H1 (cell line): ENCODE measurements at regions not wholly inside any gene's neighbourhood (a gene's known extent, or its start where the extent isn't known, plus 50 kb on each side); places are given as distances from the start of the nearest gene placed in this dataset.

Source experiments
- CTCF ChIA-PET: fragments of 300-600 bp; sonication (Branson Sonifier 250); formaldehyde crosslinking; loops from one replicate; lab custom pipeline; 2021; ENCODE audit not compliant: partially characterized antibody; lab: Charles Lee
- POLR2A ChIA-PET: fragments of 300-600 bp; sonication (Branson Sonifier 250); formaldehyde crosslinking; loops from one replicate; lab custom pipeline; 2021; ENCODE audit warnings: inconsistent platforms; ENCODE audit not compliant: partially characterized antibody; lab: Charles Lee
- DNase-seq, 2 experiments: peaks; one replicate each; pipeline versions ENCODE4 v3.0.0 to v3.0.0-alpha.2; 2010 to 2022; ENCODE audit warnings: low spot score in 2 of 2, low read depth in 1 of 2, mixed read lengths in 1 of 2
- FAIRE-seq: peaks from 2 replicates; lab custom pipeline; 2011; peaks lifted over from hg19 to GRCh38; lab: Jason Lieb, UNC
- H2AFZ ChIP-seq: 2 replicates; pipeline ENCODE4 v1.8.1; 2012; ENCODE audit warnings: low read length, inconsistent platforms
- H2AK5ac ChIP-seq: 2 replicates; pipeline ENCODE4 v1.6.1; 2013; ENCODE audit warnings: low read depth, low read length
- H2BK120ac ChIP-seq: replicated peaks from 2 replicates; pipeline ENCODE3; 2013; ENCODE audit warnings: low read depth, low read length, inconsistent platforms
- H2BK12ac ChIP-seq: 2 replicates; pipeline ENCODE4 v1.6.1; 2013; ENCODE audit warnings: low read depth, low read length
- H2BK15ac ChIP-seq: 2 replicates; pipeline ENCODE4 v1.6.1; 2013; ENCODE audit warnings: low read length
- H2BK20ac ChIP-seq: 2 replicates; pipeline ENCODE4 v1.6.1; 2013; ENCODE audit warnings: low read length
- H2BK5ac ChIP-seq: 2 replicates; pipeline ENCODE4 v1.6.1; 2013; ENCODE audit warnings: low read depth, low read length
- H3K14ac ChIP-seq: 2 replicates; pipeline ENCODE4 v1.6.1; 2013; ENCODE audit warnings: inconsistent platforms; ENCODE audit not compliant: insufficient read length
- H3K18ac ChIP-seq: 2 replicates; pipeline ENCODE4 v1.6.1; 2013; ENCODE audit warnings: low read length; ENCODE audit errors: extremely low read depth
- H3K23ac ChIP-seq: 2 replicates; pipeline ENCODE4 v1.6.1; 2013; ENCODE audit warnings: inconsistent platforms; ENCODE audit not compliant: insufficient read length
- H3K23me2 ChIP-seq: 2 replicates; pipeline ENCODE4 v1.6.1; 2013; ENCODE audit warnings: low read depth, low read length
- H3K27ac ChIP-seq: 2 replicates; pipeline ENCODE4 v1.6.1; 2011; ENCODE audit warnings: low read depth, low read length, inconsistent platforms
- H3K27me3 ChIP-seq, 4 experiments: replicated peaks in 1 of 4; 1 replicate in 1 of 4; 2 replicates in 3 of 4; pipeline versions ENCODE4 v1.6.1 to v1.8.1; 2011 to 2013; ENCODE audit warnings: low read length in 3 of 4, mild to moderate bottlenecking in 3 of 4, inconsistent platforms in 2 of 4, mixed read lengths in 2 of 4, moderate library complexity in 1 of 4; ENCODE audit not compliant: control insufficient read depth in 3 of 4, insufficient read depth in 3 of 4; ENCODE audit errors: extremely low read depth in 1 of 4
- H3K36me3 ChIP-seq, 4 experiments: 2 replicates each; pipeline versions ENCODE4 v1.6.1 to v1.8.1; 2011 to 2013; ENCODE audit warnings: mild to moderate bottlenecking in 4 of 4, low read length in 3 of 4, moderate library complexity in 2 of 4, control low read depth in 1 of 4, inconsistent platforms in 1 of 4; ENCODE audit not compliant: insufficient read depth in 4 of 4, control insufficient read depth in 2 of 4
- H3K4ac ChIP-seq: replicated peaks from 2 replicates; pipeline ENCODE3; 2013; ENCODE audit warnings: low read length, low read depth, mixed read lengths, inconsistent platforms; ENCODE audit not compliant: insufficient read length
- H3K4me1 ChIP-seq, 4 experiments: replicated peaks in 1 of 4; 1 replicate in 1 of 4; 2 replicates in 3 of 4; pipeline versions ENCODE4 v1.6.1 to v1.8.1; 2011 to 2013; ENCODE audit warnings: low read length in 3 of 4, inconsistent platforms in 2 of 4, mixed read lengths in 1 of 4; ENCODE audit not compliant: insufficient read depth in 4 of 4, control insufficient read depth in 3 of 4
- H3K4me2 ChIP-seq, 2 experiments: 2 replicates each; pipeline versions ENCODE4 v1.6.1 to v1.8.1; 2011 to 2013; ENCODE audit warnings: low read depth in 2 of 2, low read length in 2 of 2, control low read depth in 1 of 2, inconsistent platforms in 1 of 2, mild to moderate bottlenecking in 1 of 2; ENCODE audit not compliant: insufficient read depth in 1 of 2
- H3K4me3 ChIP-seq, 4 experiments: fragments of 200-600, 300-600 bp in 1 of 4; sonication (generic), shearing (Covaris generic), sonication (Bioruptor Twin) in 1 of 4; 2 replicates each; pipeline versions ENCODE4 v1.5.1 to v1.8.1; 2011 to 2016; ENCODE audit warnings: low read length in 4 of 4, low read depth in 3 of 4, control low read depth in 2 of 4, inconsistent platforms in 2 of 4, mild to moderate bottlenecking in 2 of 4, mixed read lengths in 1 of 4, moderate library complexity in 1 of 4; ENCODE audit not compliant: insufficient read depth in 2 of 4; ENCODE audit errors: extremely low read depth in 1 of 4
- H3K56ac ChIP-seq: replicated peaks from 2 replicates; pipeline ENCODE3; 2013; ENCODE audit warnings: low read depth, mild to moderate bottlenecking, mixed read lengths, low read length, inconsistent platforms; ENCODE audit not compliant: insufficient read length
- H3K79me1 ChIP-seq: 2 replicates; pipeline ENCODE4 v1.6.1; 2013; ENCODE audit warnings: low read depth, low read length, control low read depth
- H3K79me2 ChIP-seq, 2 experiments: 2 replicates each; pipeline versions ENCODE4 v1.6.1 to v1.8.1; 2012 to 2013; ENCODE audit warnings: low read length in 2 of 2, mild to moderate bottlenecking in 2 of 2, inconsistent platforms in 1 of 2; ENCODE audit not compliant: insufficient read depth in 2 of 2, control insufficient read depth in 1 of 2
- H3K9ac ChIP-seq, 4 experiments: replicated peaks in 1 of 4; 1 replicate in 1 of 4; 2 replicates in 3 of 4; pipeline versions ENCODE4 v1.6.1 to v1.8.1; 2011 to 2013; ENCODE audit warnings: low read depth in 3 of 4, low read length in 3 of 4, control low read depth in 2 of 4, mild to moderate bottlenecking in 2 of 4, moderate library complexity in 2 of 4, inconsistent platforms in 1 of 4; ENCODE audit errors: extremely low read depth in 1 of 4
- H3K9me3 ChIP-seq, 2 experiments: 2 replicates each; pipeline versions ENCODE4 v1.6.1 to v1.8.1; 2012 to 2013; ENCODE audit warnings: mild to moderate bottlenecking in 2 of 2, moderate library complexity in 2 of 2, control low read depth in 1 of 2, inconsistent platforms in 1 of 2, low read depth in 1 of 2, low read length in 1 of 2, mixed read lengths in 1 of 2; ENCODE audit not compliant: insufficient read depth in 2 of 2
- H4K20me1 ChIP-seq, 2 experiments: replicated peaks in 1 of 2; 2 replicates each; pipeline versions ENCODE3 to v1.8.1; 2011 to 2013; ENCODE audit warnings: inconsistent platforms in 2 of 2, low read length in 2 of 2, mild to moderate bottlenecking in 1 of 2; ENCODE audit not compliant: insufficient read depth in 2 of 2, control insufficient read depth in 1 of 2
- H4K5ac ChIP-seq: 2 replicates; pipeline ENCODE4 v1.6.1; 2013; ENCODE audit warnings: low read length, low read depth, mixed read lengths, inconsistent platforms; ENCODE audit not compliant: insufficient read length
- H4K8ac ChIP-seq: 2 replicates; pipeline ENCODE4 v1.8.0; 2013; ENCODE audit warnings: mild to moderate bottlenecking, moderate library complexity, low read length, inconsistent platforms; ENCODE audit not compliant: insufficient read depth; ENCODE audit errors: extremely low read depth
- H4K91ac ChIP-seq: replicated peaks from 2 replicates; pipeline ENCODE3; 2013; ENCODE audit warnings: low read length, mixed read lengths, inconsistent platforms; ENCODE audit not compliant: insufficient read length
- CEBPB ChIP-seq: IDR thresholded peaks from 2 replicates; pipeline ENCODE4 v1.6.1; 2012; ENCODE audit warnings: low read depth, low read length
- CHD2 ChIP-seq: IDR thresholded peaks from 2 replicates; pipeline ENCODE4 v1.6.1; 2012; ENCODE audit warnings: low read length, improper control_type of control experiment
- CREB1 ChIP-seq: IDR thresholded peaks from 2 replicates; pipeline ENCODE4 v1.6.1; 2012; ENCODE audit warnings: inconsistent platforms
- KDM5A ChIP-seq: fragments of 200-600 bp; IDR thresholded peaks from 2 replicates; pipeline ENCODE4 v1.7.1; 2012; ENCODE audit warnings: mild to moderate bottlenecking, low read length, inconsistent platforms, mixed read lengths
- RAD21 ChIP-seq, 2 experiments: IDR thresholded peaks in 1 of 2; conservative IDR thresholded peaks in 1 of 2; 2 replicates each; pipeline ENCODE4 v1.6.1; 2011; ENCODE audit warnings: low read depth in 2 of 2, low read length in 2 of 2, improper control_type of control experiment in 1 of 2, inconsistent platforms in 1 of 2, mild to moderate bottlenecking in 1 of 2, moderate library complexity in 1 of 2
- TEAD4 ChIP-seq: IDR thresholded peaks from 2 replicates; pipeline ENCODE4 v1.6.1; 2012; ENCODE audit warnings: low read depth, low read length, inconsistent platforms, mixed read lengths
- WGBS, 2 experiments: shearing (Covaris generic) in 1 of 2; methylation state at CpG; one replicate each; pipeline versions ENCODE4 v1.1.6 to v1.1.7; 2013 to 2015; ENCODE audit warnings: low lambda C conversion rate in 2 of 2, mixed read lengths in 2 of 2, inconsistent platforms in 1 of 2, low coverage in 1 of 2, missing lambda C conversion rate in 1 of 2; ENCODE audit not compliant: insufficient replicate concordance in 2 of 2, insufficient coverage in 1 of 2, insufficient read length in 1 of 2; ENCODE audit errors: extremely low coverage in 1 of 2, missing lambda C conversion rate in 1 of 2; 5-methylcytosine and 5-hydroxymethylcytosine counted together
- TF ChIP-seq, protein P1 (sequence below), 3 experiments: IDR thresholded peaks; 1 replicate in 2 of 3; 2 replicates in 1 of 3; pipeline versions ENCODE4 v1.5.1 to v1.6.1; 2011; ENCODE audit warnings: low read length in 3 of 3, mild to moderate bottlenecking in 3 of 3, inconsistent platforms in 2 of 3, low read depth in 1 of 3, moderate library complexity in 1 of 3; ENCODE audit not compliant: insufficient read depth in 1 of 3; ENCODE audit errors: control extremely low read depth in 1 of 3

DNA sequence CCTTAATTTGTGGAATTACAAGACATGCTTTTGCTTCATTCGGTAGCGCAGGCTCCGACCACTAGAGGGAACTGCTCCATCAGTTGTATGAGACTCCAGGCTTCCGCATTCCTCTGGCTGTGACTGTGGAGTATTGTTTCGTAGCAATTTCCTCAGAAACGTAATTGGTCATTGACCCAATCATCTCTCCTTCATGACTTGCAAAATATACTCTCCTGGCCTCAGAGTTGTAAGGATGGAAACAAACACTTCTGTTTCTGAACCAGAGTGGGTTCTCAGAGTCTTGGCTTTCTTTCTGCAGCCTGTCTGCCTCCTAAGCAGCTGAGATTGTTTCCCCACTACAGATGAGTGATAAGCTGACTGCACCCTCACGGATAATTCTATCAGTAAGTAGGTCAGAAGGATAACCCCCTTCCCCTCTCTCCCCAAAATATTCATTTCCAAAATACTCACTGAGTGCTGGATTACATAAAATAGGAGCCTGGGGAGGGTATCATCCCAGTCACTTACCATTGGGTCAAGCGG lies 146.8 kb upstream of the ZC3H12C start:
- Histone ChIP-seq H3K79me1 (no peaks in the 10 kb centered on the region), H3K36me3 (no peaks in the 10 kb centered on the region), H3K14ac (no peak overlapping the region), H2AFZ (peak overlapping the region; percentile 84), H3K27ac (no peak overlapping the region), H2AK5ac (no peak overlapping the region), H2BK15ac (no peak overlapping the region), H4K5ac (no peak overlapping the region), H3K4me1 (peaks cover 0 to 4% (median 0%) of the 10 kb centered on the region in 4 experiments; a peak in 1 of 7 replicates), H3K56ac (no peak overlapping the region), H3K9ac (no peak overlapping the region), H4K91ac (no peak overlapping the region), H2BK120ac (no peak overlapping the region), H3K27me3 (no peaks in the 10 kb centered on the region), H4K20me1 (no peaks in the 10 kb centered on the region), H3K4me2 (peak overlapping the region in 1 of 2 experiments; percentile 17; a peak in 2 of 4 replicates), H3K9me3 (no peaks in the 10 kb centered on the region), H3K4me3 (peak overlapping the region in 1 of 4 experiments; percentile 17; a peak in 1 of 8 replicates), H3K23me2 (no peaks in the 10 kb centered on the region; the same call in 1 of the 2 replicates), H3K4ac (no peak overlapping the region), H2BK12ac (no peak overlapping the region), H2BK5ac (no peak overlapping the region), H2BK20ac (no peak overlapping the region), H3K23ac (no peak overlapping the region), H3K18ac (no peak overlapping the region), H4K8ac (no peak overlapping the region), H3K79me2 (no peaks in the 10 kb centered on the region)
- DNase-seq = peak; percentile 66 to 78
- TF ChIP-seq CREB1 = peak; percentile 50
- TF ChIP-seq CHD2 = no peak
- 0 out of 2 replicates have a peak, but pooled peaks have one; percentile 21 for TF ChIP-seq CEBPB
- TF ChIP-seq RAD21 (IDR thresholded peaks at IDR 0.05 in 1 of 2, conservative IDR thresholded peaks at IDR 0.05 in 1 of 2; ENCODE audit: low read depth in 2 of 2, low read length in 2 of 2) = peak; percentile 96 to 97
- TF ChIP-seq, protein P1, sequence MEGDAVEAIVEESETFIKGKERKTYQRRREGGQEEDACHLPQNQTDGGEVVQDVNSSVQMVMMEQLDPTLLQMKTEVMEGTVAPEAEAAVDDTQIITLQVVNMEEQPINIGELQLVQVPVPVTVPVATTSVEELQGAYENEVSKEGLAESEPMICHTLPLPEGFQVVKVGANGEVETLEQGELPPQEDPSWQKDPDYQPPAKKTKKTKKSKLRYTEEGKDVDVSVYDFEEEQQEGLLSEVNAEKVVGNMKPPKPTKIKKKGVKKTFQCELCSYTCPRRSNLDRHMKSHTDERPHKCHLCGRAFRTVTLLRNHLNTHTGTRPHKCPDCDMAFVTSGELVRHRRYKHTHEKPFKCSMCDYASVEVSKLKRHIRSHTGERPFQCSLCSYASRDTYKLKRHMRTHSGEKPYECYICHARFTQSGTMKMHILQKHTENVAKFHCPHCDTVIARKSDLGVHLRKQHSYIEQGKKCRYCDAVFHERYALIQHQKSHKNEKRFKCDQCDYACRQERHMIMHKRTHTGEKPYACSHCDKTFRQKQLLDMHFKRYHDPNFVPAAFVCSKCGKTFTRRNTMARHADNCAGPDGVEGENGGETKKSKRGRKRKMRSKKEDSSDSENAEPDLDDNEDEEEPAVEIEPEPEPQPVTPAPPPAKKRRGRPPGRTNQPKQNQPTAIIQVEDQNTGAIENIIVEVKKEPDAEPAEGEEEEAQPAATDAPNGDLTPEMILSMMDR (IDR thresholded peaks at IDR 0.05; ENCODE audit: control extremely low read depth in 1 of 3, insufficient read depth in 1 of 3, low read depth in 1 of 3, low read length in 3 of 3) = peak; percentile 64 to 97 (median 83)
- no peak for TF ChIP-seq KDM5A
- peak; percentile 93 for TF ChIP-seq TEAD4
- POLR2A ChIA-PET = no interaction called here
- 27% methylated on average over 8 of the region's 8 CpGs; no CpG with 5 or more reads in 1 of the 2 experiments for WGBS, 2 experiments
- CTCF ChIA-PET = interaction anchor here (0.6 to 1.4 kb wide), 10 partner anchors 10 to 255 kb away, joined by 3 to 5 read pairs (median 3); no protein-coding TSS in a partner anchor
- peak; percentile 97 for FAIRE-seq
